ENCODE measurements at regions not wholly inside any gene's neighbourhood (a gene's known extent, or its start where the extent isn't known, plus 50 kb on each side); places are given as distances from the start of the nearest gene placed in this dataset.

DNA sequence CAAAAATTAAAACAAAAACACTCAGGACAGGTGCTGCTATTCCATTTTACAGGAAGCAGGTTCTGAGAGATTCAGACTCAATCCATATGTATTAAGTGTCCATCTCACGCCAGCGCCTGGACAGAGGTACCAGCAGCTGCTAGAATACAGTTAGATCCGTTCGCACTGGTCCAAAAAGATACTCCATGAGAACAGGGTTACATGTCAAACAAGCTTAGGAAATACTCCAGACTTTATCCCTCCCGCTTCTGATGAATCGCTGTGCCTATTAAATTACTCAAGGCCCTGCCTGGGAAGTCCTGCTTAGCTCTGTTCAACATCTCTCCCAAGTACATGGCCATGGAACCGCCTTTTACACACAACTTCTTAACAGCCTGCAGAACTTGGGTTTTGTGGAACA lies 50.2 kb upstream of the SLC35C1 start:
- no peak overlapping the region for H3K9ac ChIP-seq (ENCODE audit: low read length)
- H3K36me3 ChIP-seq (ENCODE audit: control insufficient read depth, insufficient read depth, low read length, severe bottlenecking) = no peaks in the 10 kb centered on the region
- peaks cover 63% of the 10 kb centered on the region for H3K27me3 ChIP-seq (replicated peaks; ENCODE audit: control insufficient read depth, insufficient read depth, low read length)
- H3K4me3 ChIP-seq (ENCODE audit: low read length) = no peak overlapping the region
- no peaks in the 10 kb centered on the region for H3K9me3 ChIP-seq (ENCODE audit: control insufficient read depth, low read length)
- no peak for DNase-seq (ENCODE audit: low read depth)
- H3K4me1 ChIP-seq (ENCODE audit: control insufficient read depth, insufficient read depth, low read length) = no peaks in the 10 kb centered on the region

DNA sequence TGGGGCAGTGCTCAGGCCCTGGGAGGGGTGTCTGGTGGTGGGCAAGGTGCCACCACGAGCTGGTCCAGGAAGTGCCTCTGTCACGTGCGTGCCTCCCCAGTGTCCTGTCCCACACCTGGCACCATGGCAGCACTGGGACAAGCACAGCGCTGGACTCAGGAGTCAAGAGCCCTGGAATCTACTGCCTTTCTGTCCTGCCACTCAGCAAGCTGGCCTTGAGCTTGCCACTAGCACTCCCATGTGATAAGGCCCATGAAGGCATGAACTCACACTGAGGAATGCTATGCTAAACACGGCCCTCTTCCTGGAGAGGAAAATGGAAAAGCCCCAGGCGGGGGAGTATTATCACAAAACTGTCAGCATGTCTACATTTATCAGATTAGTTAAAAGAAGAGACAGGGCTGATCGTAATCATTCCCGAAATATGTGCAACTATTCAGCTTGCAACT lies 50.7 kb upstream of the SLC35C1 start:
- Histone ChIP-seq H3K9me3 (ENCODE audit: control insufficient read depth, low read length) (no peaks in the 10 kb centered on the region), H3K27me3 (replicated peaks; ENCODE audit: control insufficient read depth, insufficient read depth, low read length) (peaks cover 68% of the 10 kb centered on the region), H3K9ac (ENCODE audit: low read length) (no peak overlapping the region), H3K4me1 (ENCODE audit: control insufficient read depth, insufficient read depth, low read length) (no peaks in the 10 kb centered on the region), H3K36me3 (ENCODE audit: control insufficient read depth, insufficient read depth, low read length, severe bottlenecking) (no peaks in the 10 kb centered on the region), H3K4me3 (ENCODE audit: low read length) (no peak overlapping the region)
- DNase-seq (ENCODE audit: low read depth) = peak; percentile 14

DNA sequence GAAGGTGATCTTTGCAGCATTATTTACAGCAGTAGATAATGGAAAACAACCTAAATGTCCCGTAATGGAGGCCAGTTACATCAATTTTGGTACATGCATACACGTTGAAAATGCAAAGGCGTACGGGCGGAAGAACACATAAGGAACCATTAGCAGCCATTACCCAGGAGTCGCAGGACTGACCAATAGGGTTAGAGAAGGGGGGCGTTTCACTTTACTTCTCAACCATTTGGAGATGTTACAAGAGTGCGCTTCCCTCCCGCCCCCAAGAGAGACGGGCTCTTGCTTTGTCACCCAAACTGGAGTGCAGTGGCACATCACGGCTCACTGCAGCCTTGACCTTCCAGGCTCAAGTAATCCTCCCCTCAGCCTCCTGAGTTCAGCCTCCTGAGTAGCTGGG lies 52.8 kb upstream of the SLC35C1 start:
- peaks cover 62% of the 10 kb centered on the region for H3K27me3 ChIP-seq (replicated peaks; ENCODE audit: control insufficient read depth, insufficient read depth, low read length)
- H3K4me3 ChIP-seq (ENCODE audit: low read length) = no peak overlapping the region
- H3K9ac ChIP-seq (ENCODE audit: low read length) = no peak overlapping the region
- no peaks in the 10 kb centered on the region for H3K4me1 ChIP-seq (ENCODE audit: control insufficient read depth, insufficient read depth, low read length)
- no peak for DNase-seq (ENCODE audit: low read depth)
- H3K36me3 ChIP-seq (ENCODE audit: control insufficient read depth, insufficient read depth, low read length, severe bottlenecking) = no peaks in the 10 kb centered on the region
- no peaks in the 10 kb centered on the region for H3K9me3 ChIP-seq (ENCODE audit: control insufficient read depth, low read length)

DNA sequence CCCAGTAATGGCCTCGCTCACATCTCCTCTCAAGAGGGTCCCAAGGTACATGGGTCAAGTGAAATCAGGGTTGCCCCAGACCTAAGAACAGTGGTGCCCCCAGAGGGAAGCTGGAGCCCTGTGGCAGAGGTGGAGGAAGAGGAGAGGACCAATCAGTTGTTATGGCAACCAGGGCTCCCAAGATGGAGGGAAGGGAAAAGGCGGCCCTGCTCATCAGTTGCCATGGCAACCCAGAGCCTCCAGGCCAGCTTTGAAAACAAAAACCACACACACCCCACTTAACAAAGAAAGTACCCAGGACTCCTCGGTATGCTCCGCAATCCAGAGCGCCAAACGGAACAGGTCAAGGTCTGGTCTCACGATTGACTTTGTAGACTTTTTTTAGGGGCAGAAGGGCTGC lies 53.5 kb upstream of the SLC35C1 start:
- H3K9ac ChIP-seq (ENCODE audit: low read length) = no peak overlapping the region
- H3K4me1 ChIP-seq (ENCODE audit: control insufficient read depth, insufficient read depth, low read length) = no peaks in the 10 kb centered on the region
- peaks cover 63% of the 10 kb centered on the region for H3K27me3 ChIP-seq (replicated peaks; ENCODE audit: control insufficient read depth, insufficient read depth, low read length)
- DNase-seq (ENCODE audit: low read depth) = no peak
- H3K4me3 ChIP-seq (ENCODE audit: low read length) = no peak overlapping the region
- no peaks in the 10 kb centered on the region for H3K36me3 ChIP-seq (ENCODE audit: control insufficient read depth, insufficient read depth, low read length, severe bottlenecking)
- no peaks in the 10 kb centered on the region for H3K9me3 ChIP-seq (ENCODE audit: control insufficient read depth, low read length)

DNA sequence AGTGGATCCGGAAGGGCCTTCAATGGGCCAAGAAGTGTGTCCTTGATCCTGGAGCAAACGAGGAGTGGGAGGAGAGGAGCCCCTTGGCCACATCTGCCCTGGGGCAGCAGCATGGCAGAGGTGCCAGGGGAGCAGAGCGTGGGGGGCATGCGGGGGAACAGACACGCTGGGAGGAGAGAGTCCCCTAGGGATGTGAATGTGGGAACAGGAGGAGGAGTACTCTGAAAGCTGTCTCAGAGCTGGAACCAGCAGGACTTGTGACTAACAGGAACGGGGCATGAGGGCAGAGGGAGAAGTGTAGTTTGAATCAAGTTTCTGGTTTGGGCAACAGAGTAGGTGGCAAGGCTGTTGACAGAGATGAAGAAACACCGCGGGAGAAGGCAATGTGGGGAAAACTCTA lies 54.5 kb upstream of the SLC35C1 start:
- DNase-seq (ENCODE audit: low read depth) = no peak
- Histone ChIP-seq H3K9ac (ENCODE audit: low read length) (no peak overlapping the region), H3K4me3 (ENCODE audit: low read length) (no peak overlapping the region), H3K27me3 (replicated peaks; ENCODE audit: control insufficient read depth, insufficient read depth, low read length) (peaks cover 53% of the 10 kb centered on the region), H3K4me1 (ENCODE audit: control insufficient read depth, insufficient read depth, low read length) (no peaks in the 10 kb centered on the region), H3K36me3 (ENCODE audit: control insufficient read depth, insufficient read depth, low read length, severe bottlenecking) (no peaks in the 10 kb centered on the region), H3K9me3 (ENCODE audit: control insufficient read depth, low read length) (no peaks in the 10 kb centered on the region)

DNA sequence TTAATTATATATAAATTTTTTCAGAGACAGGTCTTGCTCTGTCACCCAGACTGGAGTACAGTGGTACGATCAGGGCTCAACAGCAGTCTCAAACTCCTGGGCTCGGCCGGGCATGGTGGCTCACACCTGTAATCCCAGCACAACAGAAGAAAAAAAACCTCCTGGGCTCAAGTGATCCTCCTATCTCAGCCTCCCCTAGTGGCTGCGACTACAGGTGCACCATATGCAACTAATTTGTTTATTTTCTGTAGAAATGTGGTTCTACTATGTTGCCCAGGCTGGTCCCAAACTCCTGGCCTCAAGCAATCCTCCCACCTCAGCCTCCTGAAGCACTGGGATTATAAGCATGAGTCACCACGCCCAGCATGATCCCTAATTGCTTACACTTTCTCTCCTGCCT lies 56.1 kb upstream of the SLC35C1 start:
- H3K4me3 ChIP-seq (ENCODE audit: low read length) = no peak overlapping the region
- no peaks in the 10 kb centered on the region for H3K9me3 ChIP-seq (ENCODE audit: control insufficient read depth, low read length)
- H3K4me1 ChIP-seq (ENCODE audit: control insufficient read depth, insufficient read depth, low read length) = no peaks in the 10 kb centered on the region
- no peaks in the 10 kb centered on the region for H3K36me3 ChIP-seq (ENCODE audit: control insufficient read depth, insufficient read depth, low read length, severe bottlenecking)
- DNase-seq (ENCODE audit: low read depth) = no peak
- H3K9ac ChIP-seq (ENCODE audit: low read length) = no peak overlapping the region
- H3K27me3 ChIP-seq (replicated peaks; ENCODE audit: control insufficient read depth, insufficient read depth, low read length) = peaks cover 41% of the 10 kb centered on the region

DNA sequence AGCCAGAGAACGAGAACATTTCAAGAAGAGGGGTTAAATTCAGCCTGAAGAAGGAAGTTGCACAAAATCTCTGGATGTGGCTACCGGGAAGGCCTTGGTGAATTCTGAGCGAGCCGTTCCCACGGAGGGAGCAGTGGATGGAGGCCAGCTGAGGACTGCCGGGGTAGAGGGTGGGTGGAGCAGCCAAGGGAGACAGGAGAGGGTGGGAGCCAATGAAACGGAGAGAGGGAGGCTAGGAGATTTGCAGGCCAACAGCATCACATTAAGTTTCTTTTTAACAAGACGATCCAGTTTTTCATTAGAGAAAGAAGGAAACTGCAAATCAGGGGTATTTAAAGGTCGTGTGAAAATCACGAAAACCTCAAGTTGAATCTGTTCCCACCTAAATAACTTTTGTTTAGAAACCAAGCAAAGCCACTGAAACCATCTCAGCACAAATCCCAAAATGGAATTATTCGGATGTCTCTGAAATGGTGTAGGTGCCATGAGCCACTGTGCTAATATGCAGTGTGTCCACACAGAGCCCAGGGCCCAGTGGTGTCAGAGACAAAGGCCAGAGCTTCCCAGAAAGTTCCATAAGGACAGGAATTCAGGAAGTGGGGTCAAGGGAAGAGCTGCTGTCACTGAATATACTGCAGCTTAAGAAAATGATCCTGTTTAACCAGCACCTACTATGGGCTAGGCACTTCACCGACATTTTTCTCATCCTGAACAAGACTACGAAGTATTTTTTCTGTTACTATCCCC lies 59.7 kb upstream of the SLC35C1 start:
- H3K9me3 ChIP-seq (ENCODE audit: control insufficient read depth, low read length) = no peaks in the 10 kb centered on the region
- no peaks in the 10 kb centered on the region for H3K4me1 ChIP-seq (ENCODE audit: control insufficient read depth, insufficient read depth, low read length)
- peaks cover 45% of the 10 kb centered on the region for H3K27me3 ChIP-seq (replicated peaks; ENCODE audit: control insufficient read depth, insufficient read depth, low read length)
- no peak for DNase-seq (ENCODE audit: low read depth)
- H3K4me3 ChIP-seq (ENCODE audit: low read length) = no peak overlapping the region
- no peak overlapping the region for H3K9ac ChIP-seq (ENCODE audit: low read length)
- H3K36me3 ChIP-seq (ENCODE audit: control insufficient read depth, insufficient read depth, low read length, severe bottlenecking) = no peaks in the 10 kb centered on the region

DNA sequence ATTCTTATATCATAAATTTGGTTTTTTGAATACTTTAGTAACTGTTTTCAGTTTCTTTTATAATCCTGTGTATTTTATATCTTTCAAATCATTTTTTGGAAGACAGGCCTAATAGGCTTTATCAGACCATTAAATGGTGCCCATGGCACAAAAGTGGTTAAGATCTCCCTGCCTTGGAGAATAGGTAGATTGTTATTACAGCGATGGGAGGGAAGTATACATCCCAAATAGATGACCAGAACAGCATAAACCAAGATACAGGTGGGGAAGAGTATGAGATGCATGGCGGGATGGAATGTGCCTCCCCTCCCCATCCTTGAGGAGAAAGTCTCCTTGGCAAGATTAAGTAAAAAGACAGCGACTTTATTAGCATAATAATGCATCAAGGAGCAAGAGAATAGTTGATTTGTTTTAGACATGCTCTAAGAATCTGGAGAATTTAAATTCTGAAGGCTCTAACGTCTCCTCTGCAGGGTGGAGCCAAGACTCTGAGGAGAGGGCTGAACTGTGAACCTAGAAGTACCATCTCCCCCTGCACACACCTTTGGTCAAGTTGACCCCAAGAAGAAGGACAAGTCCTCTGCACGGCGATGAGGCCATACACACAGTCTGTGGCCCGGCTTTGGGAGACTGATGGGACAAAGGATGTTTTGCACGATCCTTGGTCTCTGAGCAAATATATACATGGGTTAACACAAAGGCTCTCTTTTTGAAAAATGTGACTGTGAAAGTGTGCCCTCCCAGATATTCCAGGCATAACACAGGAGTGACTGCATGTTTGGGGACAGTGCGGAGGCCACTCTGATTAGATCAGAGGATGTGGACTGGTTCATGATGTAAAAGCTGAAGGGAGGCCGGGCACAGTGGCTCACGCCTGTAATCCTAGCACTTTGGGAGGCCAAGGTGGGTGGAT lies 61.1 kb upstream of the SLC35C1 start:
- no peak for DNase-seq (ENCODE audit: low read depth)
- H3K36me3 ChIP-seq (ENCODE audit: control insufficient read depth, insufficient read depth, low read length, severe bottlenecking) = no peaks in the 10 kb centered on the region
- H3K4me3 ChIP-seq (ENCODE audit: low read length) = no peak overlapping the region
- no peaks in the 10 kb centered on the region for H3K4me1 ChIP-seq (ENCODE audit: control insufficient read depth, insufficient read depth, low read length)
- H3K9ac ChIP-seq (ENCODE audit: low read length) = no peak overlapping the region
- no peaks in the 10 kb centered on the region for H3K9me3 ChIP-seq (ENCODE audit: control insufficient read depth, low read length)
- H3K27me3 ChIP-seq (replicated peaks; ENCODE audit: control insufficient read depth, insufficient read depth, low read length) = peaks cover 36% of the 10 kb centered on the region

DNA sequence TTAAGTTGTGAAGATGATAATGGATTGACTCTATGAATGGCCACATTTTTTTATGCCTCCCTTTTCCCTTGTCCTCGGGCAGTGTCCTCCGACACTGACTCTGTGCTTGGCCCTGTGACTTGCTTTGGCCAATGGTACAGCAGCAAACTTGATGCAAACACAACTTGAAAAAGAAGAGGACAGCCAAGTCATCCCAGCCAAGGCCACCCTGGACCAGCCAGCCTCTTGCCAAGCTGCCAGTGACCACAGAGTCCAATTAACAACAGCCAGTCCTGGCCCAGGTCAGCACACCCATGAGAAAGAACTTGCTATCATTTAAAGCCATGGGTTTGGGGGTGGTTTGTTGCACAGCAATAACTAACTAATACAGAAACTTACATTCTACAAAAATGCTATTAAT lies 63.4 kb upstream of the SLC35C1 start:
- no peaks in the 10 kb centered on the region for H3K9me3 ChIP-seq (ENCODE audit: control insufficient read depth, low read length)
- H3K27me3 ChIP-seq (replicated peaks; ENCODE audit: control insufficient read depth, insufficient read depth, low read length) = peaks cover 33% of the 10 kb centered on the region

DNA sequence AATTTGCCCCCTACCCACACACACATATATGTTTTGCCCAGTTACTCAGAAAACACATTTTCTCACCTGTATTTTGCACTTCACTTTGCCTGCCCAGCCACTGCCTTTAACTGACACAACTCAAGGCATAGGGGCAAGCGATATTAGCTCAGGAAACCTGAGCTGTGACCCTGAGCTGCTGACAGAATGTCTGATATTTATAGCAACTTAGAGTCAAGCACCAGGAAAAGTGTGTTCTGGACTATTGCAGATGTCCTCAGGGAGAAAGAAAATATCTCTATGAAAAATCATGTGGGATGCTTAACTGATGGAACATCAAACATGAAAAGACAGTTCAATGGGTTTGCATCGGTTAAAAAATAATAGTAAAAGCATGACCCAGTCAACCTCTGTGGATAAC lies 63.9 kb upstream of the SLC35C1 start:
- peaks cover 33% of the 10 kb centered on the region for H3K27me3 ChIP-seq (replicated peaks; ENCODE audit: control insufficient read depth, insufficient read depth, low read length)
- no peaks in the 10 kb centered on the region for H3K36me3 ChIP-seq (ENCODE audit: control insufficient read depth, insufficient read depth, low read length, severe bottlenecking)
- peaks cover 2% of the 10 kb centered on the region for H3K9me3 ChIP-seq (ENCODE audit: control insufficient read depth, low read length)
- no peak for DNase-seq (ENCODE audit: low read depth)
- peaks cover 11% of the 10 kb centered on the region for H3K4me1 ChIP-seq (ENCODE audit: control insufficient read depth, insufficient read depth, low read length)
- H3K4me3 ChIP-seq (ENCODE audit: low read length) = no peak overlapping the region
- no peak overlapping the region for H3K9ac ChIP-seq (ENCODE audit: low read length)

More for the DNA sequence above, 63.4 kb upstream of the SLC35C1 start:
- Histone ChIP-seq H3K36me3 (ENCODE audit: control insufficient read depth, insufficient read depth, low read length, severe bottlenecking) (no peaks in the 10 kb centered on the region), H3K4me1 (ENCODE audit: control insufficient read depth, insufficient read depth, low read length) (peaks cover 7% of the 10 kb centered on the region), H3K9ac (ENCODE audit: low read length) (no peak overlapping the region), H3K4me3 (ENCODE audit: low read length) (no peak overlapping the region)
- no peak for DNase-seq (ENCODE audit: low read depth)

DNA sequence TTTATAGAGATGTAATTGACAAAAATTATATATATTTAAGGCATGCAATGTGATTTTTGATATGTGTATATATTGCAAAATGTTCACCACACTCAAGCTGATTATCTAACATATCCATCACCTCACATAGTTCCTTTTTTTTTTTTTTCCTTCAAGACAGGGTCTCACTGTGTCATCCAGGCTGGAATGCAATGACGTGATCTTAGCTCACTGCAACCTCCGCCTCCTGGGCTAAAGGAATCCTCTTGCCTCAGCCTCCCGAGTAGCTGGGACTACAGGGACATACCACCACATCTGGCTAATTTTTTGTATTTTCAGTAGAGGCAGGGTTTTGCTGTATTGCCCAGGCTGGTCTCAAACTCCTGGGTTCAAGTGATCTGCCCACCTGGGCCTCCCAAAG lies 65.1 kb upstream of the SLC35C1 start:
- H3K9ac ChIP-seq (ENCODE audit: low read length) = no peak overlapping the region

More for the DNA sequence above, 65.1 kb upstream of the SLC35C1 start:
- Histone ChIP-seq H3K36me3 (ENCODE audit: control insufficient read depth, insufficient read depth, low read length, severe bottlenecking) (no peaks in the 10 kb centered on the region), H3K4me1 (ENCODE audit: control insufficient read depth, insufficient read depth, low read length) (peaks cover 11% of the 10 kb centered on the region), H3K4me3 (ENCODE audit: low read length) (no peak overlapping the region), H3K9me3 (ENCODE audit: control insufficient read depth, low read length) (peaks cover 9% of the 10 kb centered on the region), H3K27me3 (replicated peaks; ENCODE audit: control insufficient read depth, insufficient read depth, low read length) (peaks cover 33% of the 10 kb centered on the region)
- DNase-seq (ENCODE audit: low read depth) = no peak
